Fibroblast of skin of right quadriceps (primary cell): ENCODE measurements at regions not wholly inside any gene's neighbourhood (a gene's known extent, or its start where the extent isn't known, plus 50 kb on each side); places are given as distances from the start of the nearest gene placed in this dataset.
A peak's percentile ranks its signal among the peaks of the same experiment; 100 is the strongest.
"Not testable (repeated sequence)": the region's sequence is repeated elsewhere in the genome, so short reads cannot be mapped to it uniquely, and the experiment has no call there.

Source experiments
- DNase-seq: peaks from one replicate; pipeline ENCODE4 v3.0.0-alpha.2; 2013

DNA sequence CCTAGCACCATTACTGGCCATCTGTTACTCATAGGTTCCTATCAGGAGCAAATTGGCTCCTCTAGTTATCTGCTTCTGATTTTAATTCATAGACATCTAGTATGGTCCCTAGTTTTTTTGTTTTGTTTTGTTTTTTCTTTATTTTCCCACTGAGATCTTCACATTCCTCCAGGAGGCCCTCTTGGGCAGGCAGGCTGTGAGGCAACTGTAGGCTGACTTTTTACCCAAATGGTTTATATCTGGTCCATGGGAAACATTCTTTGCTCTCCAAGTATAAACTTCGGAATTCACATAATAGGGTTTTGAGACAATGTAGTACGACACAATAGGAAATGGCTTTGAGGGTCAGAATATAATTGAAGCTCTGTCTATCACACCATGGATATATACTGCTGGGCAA lies 250.9 kb upstream of the DAB2 start:
- no peak for DNase-seq

DNA sequence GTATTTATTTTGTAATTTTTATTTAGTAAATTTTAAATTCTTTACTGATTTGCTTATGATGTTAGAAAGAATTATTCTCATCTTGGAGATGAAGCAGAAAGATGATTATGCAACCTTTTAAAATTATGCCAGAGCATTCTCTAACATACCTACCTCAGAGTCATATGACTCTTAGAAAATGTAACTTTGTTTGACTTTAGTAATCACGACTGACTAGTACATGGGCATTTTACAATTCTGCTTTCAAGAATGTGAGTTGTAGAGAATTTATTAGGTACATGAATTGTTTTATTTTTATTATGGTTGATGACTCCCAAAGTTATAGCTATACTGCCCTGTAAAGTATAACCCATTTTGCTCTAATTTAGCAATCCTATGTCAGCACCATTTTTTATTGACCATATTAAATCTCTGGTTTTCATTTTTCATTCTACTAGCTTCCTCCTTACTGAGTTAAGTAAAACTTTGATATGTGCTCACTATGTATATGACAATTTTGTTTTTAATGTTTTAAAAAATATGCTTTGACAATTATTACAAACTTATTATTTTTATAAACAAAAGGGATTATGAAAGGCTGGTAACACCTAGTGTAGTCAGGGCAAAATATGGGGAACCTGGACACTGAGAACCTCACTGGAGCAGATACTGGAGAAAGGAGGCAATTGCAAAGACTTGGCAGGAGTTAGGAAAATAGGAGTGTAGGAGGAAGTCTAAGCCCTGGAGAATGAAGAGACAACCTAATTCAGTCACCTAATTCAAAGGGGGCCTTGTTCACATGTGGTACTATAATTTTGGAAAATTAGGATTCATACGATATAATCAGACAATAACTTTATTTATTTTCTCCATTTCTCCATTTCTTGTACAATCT lies 249.7 kb upstream of the DAB2 start:
- no peak for DNase-seq

DNA sequence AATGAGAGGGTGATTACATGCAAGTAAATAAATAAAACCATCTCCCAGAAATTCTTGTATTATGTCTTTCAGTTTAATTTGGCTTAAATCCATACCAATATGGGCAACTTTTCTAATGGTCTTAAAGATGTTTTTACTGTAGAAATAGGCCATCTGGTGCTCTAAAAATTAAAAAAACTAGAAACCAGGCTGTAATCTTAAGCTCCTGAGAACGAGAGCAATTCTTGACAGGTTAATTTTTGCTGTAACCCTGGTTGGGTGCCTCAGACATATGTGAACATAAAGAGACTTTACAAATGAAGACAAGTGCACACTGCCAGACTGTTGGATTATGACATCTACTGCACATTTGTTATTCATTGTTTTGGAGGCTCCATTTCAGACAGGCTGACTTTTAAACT lies 246.8 kb upstream of the DAB2 start:
- DNase-seq, result no peak

DNA sequence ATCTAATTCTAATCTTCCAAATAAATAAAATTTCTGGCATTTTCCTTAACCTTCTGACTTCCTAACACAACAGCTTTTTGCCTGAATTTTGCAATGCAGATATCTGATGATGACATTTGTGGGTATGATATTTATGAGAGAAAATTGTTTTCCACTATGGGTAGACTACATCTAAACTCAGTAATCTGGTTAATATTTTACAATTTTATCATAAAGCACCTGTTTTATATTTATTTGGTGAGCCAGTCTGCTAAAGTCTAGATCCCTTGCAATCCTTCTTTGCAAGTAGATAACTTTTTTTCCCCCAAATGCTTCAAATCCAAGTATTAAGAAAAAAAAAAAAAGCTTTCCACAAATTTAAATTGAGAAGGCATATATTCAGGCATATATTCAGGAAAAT lies 246.2 kb upstream of the DAB2 start:
- DNase-seq, result no peak

DNA sequence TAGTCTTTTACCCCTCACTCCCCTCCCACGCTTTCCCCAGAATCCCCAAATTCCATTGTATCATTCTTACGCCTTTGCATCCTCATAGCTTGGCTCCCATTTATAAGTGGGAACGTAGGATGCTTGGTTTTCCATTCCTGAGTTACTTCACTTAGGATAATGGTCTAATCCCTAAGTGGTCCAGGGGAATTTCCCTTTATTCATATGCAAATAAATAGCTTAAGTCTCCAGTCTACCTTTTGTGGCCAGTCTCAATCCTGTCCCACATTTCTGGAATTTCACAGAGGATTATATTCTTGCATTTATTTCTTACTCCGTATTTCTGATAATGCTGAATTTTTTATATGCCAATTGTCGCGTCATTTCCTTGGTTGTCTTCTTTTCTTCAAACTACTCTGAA lies 245.6 kb upstream of the DAB2 start:
- DNase-seq, result no peak

DNA sequence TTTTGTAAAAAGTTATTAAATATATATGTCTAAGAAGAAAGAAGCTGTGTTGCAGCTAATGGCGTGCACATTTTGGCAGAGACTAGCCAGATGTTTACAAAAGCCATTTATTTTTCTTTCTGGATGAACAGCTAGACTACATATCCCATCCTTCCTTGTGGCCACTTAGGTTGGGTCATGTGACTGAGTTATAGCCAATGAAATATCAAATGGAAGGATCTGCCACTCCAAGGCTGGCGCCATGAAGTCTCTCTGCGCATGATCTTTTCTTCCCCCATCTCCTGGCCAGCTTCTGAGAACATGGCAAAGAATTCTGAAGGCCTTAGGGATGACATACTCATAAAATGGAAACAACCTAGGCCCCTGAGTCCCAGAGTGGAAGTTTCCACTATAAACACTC lies 244.2 kb upstream of the DAB2 start:
- no peak for DNase-seq

DNA sequence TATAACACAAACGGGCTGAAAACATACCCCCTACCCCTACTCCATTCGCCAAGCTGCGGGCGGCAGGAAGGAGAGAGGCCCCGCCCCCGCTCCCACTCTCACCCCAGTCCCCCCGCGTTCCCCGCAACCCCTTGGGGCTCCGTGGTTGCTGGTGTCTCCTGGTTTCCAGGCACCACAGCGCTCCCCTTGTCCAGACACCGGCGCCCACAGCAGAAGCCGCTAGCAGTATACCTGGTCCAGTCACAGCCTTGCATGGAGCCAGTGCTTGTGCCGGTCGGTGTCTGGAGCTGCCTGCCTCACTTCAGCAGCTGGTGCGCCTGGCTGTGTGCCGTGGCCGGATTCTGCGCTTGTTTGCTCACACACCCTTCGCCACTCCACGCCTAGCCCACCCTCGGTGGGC lies 240.5 kb upstream of the DAB2 start:
- no peak for DNase-seq

DNA sequence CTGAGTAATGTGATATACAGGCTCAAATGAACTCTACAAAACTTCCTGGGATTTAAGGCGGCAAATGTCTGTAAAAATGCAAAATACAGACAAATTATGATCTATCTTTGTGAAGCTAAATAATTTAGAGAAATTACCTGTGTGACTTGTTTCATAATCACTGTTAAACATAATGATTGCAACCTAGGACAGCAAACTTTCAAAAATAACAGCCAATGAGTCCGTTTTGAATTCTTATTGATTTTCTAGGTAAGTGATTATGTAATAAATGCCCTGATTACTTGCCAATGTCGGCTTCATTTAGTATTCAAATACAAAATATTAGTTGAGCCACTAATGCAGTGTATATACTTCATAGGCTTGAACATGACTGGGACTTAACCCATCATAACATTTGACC lies 238.2 kb upstream of the DAB2 start:
- DNase-seq, result no peak

DNA sequence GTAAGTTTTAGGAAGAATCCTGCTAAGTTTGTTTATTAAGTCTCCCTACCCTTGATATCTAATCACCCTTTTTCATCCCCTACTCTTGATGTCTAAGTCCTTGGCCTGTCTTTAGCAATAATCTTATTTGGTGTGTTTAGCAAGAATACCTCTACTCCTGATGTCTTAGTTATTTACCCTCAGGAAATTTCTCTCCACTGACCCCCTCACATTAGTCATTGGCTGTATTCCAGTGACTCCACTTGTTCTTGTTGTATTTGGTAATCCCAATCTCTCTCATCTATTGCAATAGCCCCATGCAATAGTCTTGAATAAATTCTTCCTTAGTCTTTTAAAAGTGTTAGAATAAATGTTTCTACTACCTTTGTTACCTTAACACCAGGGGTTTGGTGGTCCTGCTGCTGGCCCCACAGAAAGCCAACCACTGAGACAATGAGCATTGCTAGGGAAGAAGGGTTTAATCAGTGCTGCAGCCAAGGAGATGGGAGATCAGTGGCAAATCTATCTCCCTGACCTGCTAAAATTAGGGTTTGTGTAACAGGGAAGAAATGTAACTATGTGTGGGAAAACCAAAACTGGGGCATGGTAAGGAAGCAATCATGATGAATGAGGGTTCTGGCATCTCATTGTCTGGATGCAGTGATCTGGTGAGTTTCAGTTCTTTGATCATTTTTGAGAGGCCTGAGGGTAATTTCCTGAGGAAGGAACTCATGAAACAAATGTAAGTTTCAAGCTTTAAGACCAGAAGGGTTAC lies 236.4 kb upstream of the DAB2 start:
- peak; percentile 28 for DNase-seq

DNA sequence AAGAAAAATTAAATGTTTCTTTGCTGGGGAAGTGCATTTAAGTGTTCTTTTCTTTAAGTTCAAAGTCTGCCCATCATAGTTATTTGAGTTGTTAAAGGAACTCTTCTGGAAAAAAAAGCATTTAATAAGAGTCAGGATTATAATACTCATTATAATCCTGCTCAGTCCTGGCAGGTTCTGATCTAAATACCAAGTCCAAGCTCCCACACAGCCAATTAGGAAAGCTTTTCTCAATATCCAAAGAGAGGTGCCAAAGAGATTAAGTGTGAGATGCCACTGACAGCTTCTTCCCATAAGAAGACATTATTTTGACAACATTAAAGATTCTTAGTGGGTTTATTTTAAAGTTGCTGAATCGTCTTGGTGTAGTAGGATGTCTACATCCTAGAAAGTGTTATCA lies 235.2 kb upstream of the DAB2 start:
- DNase-seq, result no peak

DNA sequence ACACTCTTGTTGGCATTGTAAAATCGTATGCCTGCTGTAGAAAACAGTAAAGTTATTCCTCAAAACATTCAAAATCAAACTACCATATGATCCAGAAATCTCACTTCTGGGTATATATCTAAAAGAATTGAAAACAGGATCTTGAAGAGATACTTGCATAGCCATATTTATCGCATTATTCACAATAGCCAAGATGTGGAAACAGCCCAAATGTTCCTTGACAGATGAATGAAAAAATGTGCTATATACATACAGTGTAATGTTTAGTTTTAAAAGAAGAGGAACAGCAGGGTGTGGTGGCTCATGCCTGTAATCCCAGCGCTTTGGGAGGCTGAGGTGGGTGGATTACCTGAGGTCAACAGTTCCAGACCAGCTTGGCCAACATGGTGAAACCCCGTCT lies 234.1 kb upstream of the DAB2 start:
- DNase-seq, result no peak

DNA sequence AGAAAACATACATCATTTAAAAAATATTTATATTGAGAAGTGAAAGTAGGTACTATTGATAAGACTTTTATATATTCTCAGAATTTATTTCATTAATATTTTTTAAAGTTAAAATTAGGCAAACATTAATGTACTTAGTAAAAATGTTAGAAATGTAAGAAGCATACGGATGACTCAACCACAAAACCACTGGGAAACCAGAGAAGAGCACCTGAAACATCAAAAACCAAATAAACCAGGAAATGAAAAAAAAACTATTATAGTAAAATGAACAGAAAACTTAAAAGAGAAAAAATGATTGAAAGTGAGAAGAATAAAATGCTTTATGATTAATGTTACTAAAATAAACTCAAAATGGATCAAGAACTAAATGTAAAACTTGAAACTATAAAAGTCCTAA lies 233.2 kb upstream of the DAB2 start:
- DNase-seq, result no peak

DNA sequence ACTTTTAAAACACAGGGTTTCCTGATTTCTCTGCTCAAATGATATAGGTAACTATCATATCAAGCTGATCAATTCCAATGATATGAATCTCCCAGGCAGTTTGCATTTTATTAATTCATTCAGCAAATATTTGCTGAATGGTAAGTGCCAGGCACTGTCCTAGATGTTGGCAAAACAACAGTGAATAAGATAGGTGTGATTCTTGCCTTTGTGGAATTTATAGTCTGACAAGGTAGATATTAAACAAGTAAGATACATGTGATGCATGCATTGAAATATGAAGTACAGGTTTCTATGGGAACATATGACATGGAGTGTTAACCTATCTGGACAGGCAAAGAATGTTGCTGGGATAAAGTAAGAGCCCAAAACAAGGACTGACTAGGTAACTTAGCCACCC lies 231.8 kb upstream of the DAB2 start:
- no peak for DNase-seq

DNA sequence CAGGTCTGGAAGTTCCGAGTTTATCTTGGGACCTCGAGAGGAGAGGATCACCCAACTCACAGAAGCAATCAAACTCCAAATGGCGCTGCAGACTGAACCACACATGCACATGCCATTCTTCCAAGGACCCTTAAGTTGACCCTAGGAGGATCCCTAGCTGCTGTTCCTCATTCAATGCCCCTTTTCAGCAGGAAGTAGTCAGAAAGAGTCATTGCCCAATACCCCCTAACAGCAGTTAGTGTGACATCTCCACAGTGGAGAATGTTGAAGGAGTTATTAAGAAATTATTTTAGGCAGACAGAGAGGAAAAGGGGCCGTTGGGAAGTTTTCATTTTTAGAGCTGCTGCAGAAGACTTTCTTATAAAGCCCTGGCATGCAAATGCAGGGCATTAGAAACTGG lies 229.9 kb upstream of the DAB2 start:
- no peak for DNase-seq

DNA sequence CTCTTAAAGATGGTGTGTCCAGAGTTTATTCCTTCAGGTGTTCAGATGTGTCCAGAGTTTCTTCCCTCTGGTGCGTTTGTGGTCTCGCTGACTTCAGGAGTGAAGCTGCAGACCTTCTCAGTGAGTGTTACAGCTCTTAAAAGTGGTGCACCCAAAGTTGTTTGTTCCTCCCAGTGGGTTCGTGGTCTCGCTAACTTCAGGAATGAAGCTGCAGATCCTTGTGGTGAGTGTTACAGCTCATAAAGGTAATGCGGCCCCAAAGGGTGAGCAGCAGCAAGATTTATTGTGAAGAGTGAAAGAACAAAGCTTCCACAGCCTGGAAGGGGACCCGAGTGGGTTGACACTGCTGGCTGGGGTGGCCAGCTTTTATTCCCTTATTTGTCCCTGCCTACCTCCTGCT lies 227.7 kb upstream of the DAB2 start:
- DNase-seq, result not testable (repeated sequence)

DNA sequence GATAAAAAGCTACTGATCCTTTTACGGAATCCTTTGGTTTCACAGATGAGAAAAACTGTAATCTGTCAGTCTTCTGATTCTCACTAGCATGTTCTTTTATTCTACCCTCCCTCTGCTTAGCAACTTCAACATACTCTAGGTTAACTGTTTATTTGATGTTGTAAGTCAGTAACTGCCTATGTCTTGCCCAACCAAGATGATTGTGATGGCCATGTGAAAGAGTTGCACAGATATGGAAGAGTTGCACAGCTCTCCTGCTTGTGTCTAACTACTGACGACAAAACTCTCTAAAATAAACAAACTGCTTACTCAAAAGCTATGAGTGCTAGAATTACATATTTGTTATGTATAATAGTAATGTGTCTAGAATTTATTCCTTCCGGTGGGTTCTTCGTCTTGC lies 227.3 kb upstream of the DAB2 start:
- DNase-seq, result no peak

DNA sequence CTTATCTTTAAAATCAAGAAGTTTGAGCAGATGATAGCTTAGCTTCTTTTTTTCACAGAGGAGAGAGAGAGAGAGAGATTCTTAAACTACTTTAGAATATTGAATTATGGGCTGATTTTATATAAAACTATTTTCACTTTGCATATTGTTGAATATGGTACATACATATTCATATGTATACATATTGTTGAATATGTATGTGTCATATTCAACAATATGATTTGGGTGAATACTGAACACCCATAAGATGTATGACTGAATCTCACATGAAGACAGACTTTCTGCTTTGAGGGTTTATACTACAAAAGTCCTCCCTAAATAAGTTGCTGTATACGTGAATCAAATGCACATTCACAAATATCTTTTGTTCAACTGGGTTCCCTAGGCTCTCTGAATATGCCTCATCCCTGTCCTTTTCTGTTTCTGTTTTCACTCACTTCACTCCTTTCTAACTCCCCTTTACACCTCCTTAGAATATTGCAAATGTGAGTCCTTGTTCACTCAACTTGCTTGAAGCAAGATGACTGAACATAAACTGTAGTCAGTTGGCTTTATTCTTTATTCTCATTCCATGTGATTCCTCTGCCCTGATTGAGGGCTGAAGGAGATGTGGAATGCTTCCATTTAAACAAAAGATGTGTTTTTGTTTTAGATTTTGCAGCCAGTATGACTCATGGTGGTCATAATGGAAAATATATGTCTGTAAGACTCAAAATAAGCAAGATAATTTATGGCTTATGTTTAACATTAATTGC lies 225.4 kb upstream of the DAB2 start:
- peak; percentile 15 for DNase-seq

DNA sequence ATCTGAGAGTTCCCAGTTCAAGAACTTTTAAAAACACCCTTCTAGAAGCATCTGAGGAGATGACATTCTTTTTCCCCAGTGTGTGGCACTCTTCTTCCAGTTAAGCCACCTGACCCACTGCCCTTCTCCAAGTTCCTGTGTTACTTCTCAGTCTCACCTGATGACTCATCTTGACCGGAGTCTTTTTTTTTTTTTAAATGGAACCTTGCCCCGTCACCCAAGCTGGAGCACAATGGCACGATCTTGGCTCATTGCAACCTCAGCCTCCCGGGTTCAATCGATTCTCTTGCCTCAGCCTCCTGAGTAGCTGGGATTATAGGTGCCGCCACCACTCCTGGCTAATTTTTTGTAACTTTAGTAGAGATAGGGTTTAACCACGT lies 224.1 kb upstream of the DAB2 start:
- no peak for DNase-seq

DNA sequence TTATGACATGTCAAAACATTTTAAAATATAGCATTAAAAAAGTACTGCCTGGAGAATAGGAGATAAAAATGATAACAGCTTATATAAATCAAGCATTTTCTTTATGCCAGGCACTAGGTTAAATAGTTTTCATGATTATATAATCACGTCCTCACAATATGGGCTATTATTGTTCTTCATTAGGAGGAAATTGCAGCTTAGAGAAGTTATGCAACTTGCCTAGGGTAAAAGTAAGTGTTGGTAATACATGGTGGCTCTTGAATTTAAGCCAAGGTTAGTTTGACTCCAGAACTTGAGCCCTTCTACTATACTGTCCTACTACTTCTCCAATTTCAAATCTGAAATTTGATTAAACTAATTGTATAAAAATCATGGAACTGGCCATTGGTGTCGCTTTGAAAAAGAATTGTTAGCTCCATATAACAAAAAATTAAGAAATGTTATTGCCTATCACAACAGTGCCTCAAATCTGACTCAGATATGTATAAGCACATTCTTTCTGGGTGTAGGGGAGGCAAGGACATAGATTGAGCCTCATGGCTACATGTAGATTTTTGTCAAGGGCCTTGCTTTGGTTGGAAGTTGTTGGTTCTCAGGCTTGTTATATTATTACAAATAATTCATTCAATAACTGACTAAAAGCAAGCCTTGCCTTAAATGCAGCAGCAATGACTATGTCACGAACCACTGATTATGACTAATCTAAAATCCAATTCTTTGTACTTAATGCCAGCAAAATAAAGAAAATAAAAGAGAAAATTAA lies 223.5 kb upstream of the DAB2 start:
- DNase-seq, result no peak

DNA sequence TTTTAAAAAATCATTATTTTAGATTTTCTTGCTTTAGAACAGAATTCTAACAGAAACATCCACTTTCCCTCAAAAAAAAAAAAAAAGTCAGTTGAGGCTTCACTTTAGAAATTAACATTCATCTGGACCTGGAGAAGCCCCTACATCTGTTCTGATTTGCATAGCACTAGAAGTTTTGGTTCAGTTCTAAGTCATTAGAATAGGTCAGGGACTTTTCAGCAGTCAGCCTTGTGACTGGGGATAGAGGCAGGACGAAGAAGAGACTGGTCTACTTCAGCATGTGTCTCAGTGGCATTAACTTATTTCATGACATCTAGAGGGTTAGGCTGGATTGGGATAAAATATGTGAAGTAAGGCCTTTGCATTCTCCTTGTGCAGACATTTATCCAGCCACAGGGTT lies 215.8 kb upstream of the DAB2 start:
- DNase-seq, result no peak

DNA sequence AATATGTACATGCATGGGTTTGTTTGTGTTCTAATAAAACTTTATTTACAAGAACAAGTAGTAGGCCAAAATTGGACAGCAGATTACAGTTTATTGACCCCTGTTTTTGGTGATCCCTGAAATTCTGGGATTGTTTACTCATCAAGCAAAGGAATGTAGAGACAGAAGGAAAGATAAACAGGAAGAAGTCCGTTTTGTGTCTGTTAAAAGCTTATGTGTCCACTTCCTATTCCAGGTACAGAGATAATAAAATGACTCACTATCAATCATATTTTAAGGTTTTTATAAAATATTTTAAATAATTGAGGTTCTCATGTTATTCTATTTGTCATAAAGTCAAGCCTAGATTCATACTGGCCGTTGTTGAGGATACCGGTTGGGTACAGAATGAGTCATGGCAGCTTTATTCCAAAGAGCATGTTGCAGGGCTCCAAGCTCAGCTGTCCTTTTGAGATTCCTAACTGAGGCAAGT lies 214.9 kb upstream of the DAB2 start:
- DNase-seq, result peak; percentile 29

DNA sequence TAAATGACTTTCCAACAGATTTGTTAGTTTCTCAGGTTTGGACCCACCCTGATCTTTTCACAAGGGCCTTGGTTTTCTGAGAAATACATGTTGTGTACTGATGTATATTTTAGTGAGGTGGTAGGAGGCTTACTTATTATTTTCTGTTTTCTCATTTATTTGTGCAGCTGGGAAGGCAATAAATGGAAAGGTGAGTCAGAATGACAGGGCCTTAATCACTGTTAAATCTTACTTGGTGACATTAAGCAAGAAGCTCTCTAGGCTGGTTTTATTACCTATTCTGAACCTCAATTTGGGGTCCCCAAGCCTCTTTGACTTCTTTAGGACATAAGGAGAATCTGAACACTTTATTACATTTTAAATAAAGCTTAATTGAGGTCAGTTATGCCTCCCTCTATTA lies 214.0 kb upstream of the DAB2 start:
- DNase-seq, result no peak

DNA sequence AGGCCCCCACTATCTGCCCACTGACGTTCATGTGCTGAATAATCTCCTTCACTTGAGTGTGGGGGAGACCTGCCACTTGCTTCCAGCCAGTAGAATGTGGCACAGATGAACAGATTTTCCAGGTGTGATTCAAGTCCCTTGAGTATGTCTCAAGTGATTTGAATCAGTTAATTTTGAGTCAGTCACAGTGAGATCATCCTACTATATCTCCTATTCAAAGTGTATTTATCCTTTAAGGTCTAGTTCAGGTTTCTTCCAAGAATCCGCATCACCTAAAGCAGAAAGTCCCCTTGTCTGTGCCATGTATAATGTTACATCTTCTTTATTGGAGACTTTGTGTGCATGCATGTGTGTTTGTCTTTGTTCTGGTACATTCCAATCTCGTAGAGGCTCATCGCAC lies 208.3 kb upstream of the DAB2 start:
- no peak for DNase-seq
